H1 (cell line): ENCODE measurements at regions not wholly inside any gene's neighbourhood (a gene's known extent, or its start where the extent isn't known, plus 50 kb on each side); places are given as distances from the start of the nearest gene placed in this dataset.

Experiments
- CTCF ChIA-PET: fragments of 300-600 bp; sonication (Branson Sonifier 250); formaldehyde crosslinking; loops from one replicate; lab custom pipeline; 2021; ENCODE audit not compliant: partially characterized antibody; lab: Charles Lee
- POLR2A ChIA-PET: fragments of 300-600 bp; sonication (Branson Sonifier 250); formaldehyde crosslinking; loops from one replicate; lab custom pipeline; 2021; ENCODE audit warnings: inconsistent platforms; ENCODE audit not compliant: partially characterized antibody; lab: Charles Lee
- DNase-seq, 2 experiments: peaks; one replicate each; pipeline versions ENCODE4 v3.0.0 to v3.0.0-alpha.2; 2010 to 2022; ENCODE audit warnings: low spot score in 2 of 2, low read depth in 1 of 2, mixed read lengths in 1 of 2
- FAIRE-seq: peaks from 2 replicates; lab custom pipeline; 2011; peaks lifted over from hg19 to GRCh38; lab: Jason Lieb, UNC
- H2AFZ ChIP-seq: 2 replicates; pipeline ENCODE4 v1.8.1; 2012; ENCODE audit warnings: low read length, inconsistent platforms
- H2AK5ac ChIP-seq: 2 replicates; pipeline ENCODE4 v1.6.1; 2013; ENCODE audit warnings: low read depth, low read length
- H2BK120ac ChIP-seq: replicated peaks from 2 replicates; pipeline ENCODE3; 2013; ENCODE audit warnings: low read depth, low read length, inconsistent platforms
- H2BK12ac ChIP-seq: 2 replicates; pipeline ENCODE4 v1.6.1; 2013; ENCODE audit warnings: low read depth, low read length
- H2BK15ac ChIP-seq: 2 replicates; pipeline ENCODE4 v1.6.1; 2013; ENCODE audit warnings: low read length
- H2BK20ac ChIP-seq: 2 replicates; pipeline ENCODE4 v1.6.1; 2013; ENCODE audit warnings: low read length
- H2BK5ac ChIP-seq: 2 replicates; pipeline ENCODE4 v1.6.1; 2013; ENCODE audit warnings: low read depth, low read length
- H3K14ac ChIP-seq: 2 replicates; pipeline ENCODE4 v1.6.1; 2013; ENCODE audit warnings: inconsistent platforms; ENCODE audit not compliant: insufficient read length
- H3K18ac ChIP-seq: 2 replicates; pipeline ENCODE4 v1.6.1; 2013; ENCODE audit warnings: low read length; ENCODE audit errors: extremely low read depth
- H3K23ac ChIP-seq: 2 replicates; pipeline ENCODE4 v1.6.1; 2013; ENCODE audit warnings: inconsistent platforms; ENCODE audit not compliant: insufficient read length
- H3K23me2 ChIP-seq: 2 replicates; pipeline ENCODE4 v1.6.1; 2013; ENCODE audit warnings: low read depth, low read length
- H3K27ac ChIP-seq: 2 replicates; pipeline ENCODE4 v1.6.1; 2011; ENCODE audit warnings: low read depth, low read length, inconsistent platforms
- H3K27me3 ChIP-seq, 4 experiments: replicated peaks in 1 of 4; 1 replicate in 1 of 4; 2 replicates in 3 of 4; pipeline versions ENCODE4 v1.6.1 to v1.8.1; 2011 to 2013; ENCODE audit warnings: low read length in 3 of 4, mild to moderate bottlenecking in 3 of 4, inconsistent platforms in 2 of 4, mixed read lengths in 2 of 4, moderate library complexity in 1 of 4; ENCODE audit not compliant: control insufficient read depth in 3 of 4, insufficient read depth in 3 of 4; ENCODE audit errors: extremely low read depth in 1 of 4
- H3K36me3 ChIP-seq, 4 experiments: 2 replicates each; pipeline versions ENCODE4 v1.6.1 to v1.8.1; 2011 to 2013; ENCODE audit warnings: mild to moderate bottlenecking in 4 of 4, low read length in 3 of 4, moderate library complexity in 2 of 4, control low read depth in 1 of 4, inconsistent platforms in 1 of 4; ENCODE audit not compliant: insufficient read depth in 4 of 4, control insufficient read depth in 2 of 4
- H3K4ac ChIP-seq: replicated peaks from 2 replicates; pipeline ENCODE3; 2013; ENCODE audit warnings: low read length, low read depth, mixed read lengths, inconsistent platforms; ENCODE audit not compliant: insufficient read length
- H3K4me1 ChIP-seq, 4 experiments: replicated peaks in 1 of 4; 1 replicate in 1 of 4; 2 replicates in 3 of 4; pipeline versions ENCODE4 v1.6.1 to v1.8.1; 2011 to 2013; ENCODE audit warnings: low read length in 3 of 4, inconsistent platforms in 2 of 4, mixed read lengths in 1 of 4; ENCODE audit not compliant: insufficient read depth in 4 of 4, control insufficient read depth in 3 of 4
- H3K4me2 ChIP-seq, 2 experiments: 2 replicates each; pipeline versions ENCODE4 v1.6.1 to v1.8.1; 2011 to 2013; ENCODE audit warnings: low read depth in 2 of 2, low read length in 2 of 2, control low read depth in 1 of 2, inconsistent platforms in 1 of 2, mild to moderate bottlenecking in 1 of 2; ENCODE audit not compliant: insufficient read depth in 1 of 2
- H3K4me3 ChIP-seq, 4 experiments: fragments of 200-600, 300-600 bp in 1 of 4; sonication (generic), shearing (Covaris generic), sonication (Bioruptor Twin) in 1 of 4; 2 replicates each; pipeline versions ENCODE4 v1.5.1 to v1.8.1; 2011 to 2016; ENCODE audit warnings: low read length in 4 of 4, low read depth in 3 of 4, control low read depth in 2 of 4, inconsistent platforms in 2 of 4, mild to moderate bottlenecking in 2 of 4, mixed read lengths in 1 of 4, moderate library complexity in 1 of 4; ENCODE audit not compliant: insufficient read depth in 2 of 4; ENCODE audit errors: extremely low read depth in 1 of 4
- H3K56ac ChIP-seq: replicated peaks from 2 replicates; pipeline ENCODE3; 2013; ENCODE audit warnings: low read depth, mild to moderate bottlenecking, mixed read lengths, low read length, inconsistent platforms; ENCODE audit not compliant: insufficient read length
- H3K79me1 ChIP-seq: 2 replicates; pipeline ENCODE4 v1.6.1; 2013; ENCODE audit warnings: low read depth, low read length, control low read depth
- H3K79me2 ChIP-seq, 2 experiments: 2 replicates each; pipeline versions ENCODE4 v1.6.1 to v1.8.1; 2012 to 2013; ENCODE audit warnings: low read length in 2 of 2, mild to moderate bottlenecking in 2 of 2, inconsistent platforms in 1 of 2; ENCODE audit not compliant: insufficient read depth in 2 of 2, control insufficient read depth in 1 of 2
- H3K9ac ChIP-seq, 4 experiments: replicated peaks in 1 of 4; 1 replicate in 1 of 4; 2 replicates in 3 of 4; pipeline versions ENCODE4 v1.6.1 to v1.8.1; 2011 to 2013; ENCODE audit warnings: low read depth in 3 of 4, low read length in 3 of 4, control low read depth in 2 of 4, mild to moderate bottlenecking in 2 of 4, moderate library complexity in 2 of 4, inconsistent platforms in 1 of 4; ENCODE audit errors: extremely low read depth in 1 of 4
- H3K9me3 ChIP-seq, 2 experiments: 2 replicates each; pipeline versions ENCODE4 v1.6.1 to v1.8.1; 2012 to 2013; ENCODE audit warnings: mild to moderate bottlenecking in 2 of 2, moderate library complexity in 2 of 2, control low read depth in 1 of 2, inconsistent platforms in 1 of 2, low read depth in 1 of 2, low read length in 1 of 2, mixed read lengths in 1 of 2; ENCODE audit not compliant: insufficient read depth in 2 of 2
- H4K20me1 ChIP-seq, 2 experiments: replicated peaks in 1 of 2; 2 replicates each; pipeline versions ENCODE3 to v1.8.1; 2011 to 2013; ENCODE audit warnings: inconsistent platforms in 2 of 2, low read length in 2 of 2, mild to moderate bottlenecking in 1 of 2; ENCODE audit not compliant: insufficient read depth in 2 of 2, control insufficient read depth in 1 of 2
- H4K5ac ChIP-seq: 2 replicates; pipeline ENCODE4 v1.6.1; 2013; ENCODE audit warnings: low read length, low read depth, mixed read lengths, inconsistent platforms; ENCODE audit not compliant: insufficient read length
- H4K8ac ChIP-seq: 2 replicates; pipeline ENCODE4 v1.8.0; 2013; ENCODE audit warnings: mild to moderate bottlenecking, moderate library complexity, low read length, inconsistent platforms; ENCODE audit not compliant: insufficient read depth; ENCODE audit errors: extremely low read depth
- H4K91ac ChIP-seq: replicated peaks from 2 replicates; pipeline ENCODE3; 2013; ENCODE audit warnings: low read length, mixed read lengths, inconsistent platforms; ENCODE audit not compliant: insufficient read length
- BACH1 ChIP-seq: IDR thresholded peaks from 2 replicates; pipeline ENCODE4 v1.6.1; 2012; ENCODE audit warnings: low read length, improper control_type of control experiment
- RFX5 ChIP-seq: IDR thresholded peaks from 2 replicates; pipeline ENCODE4 v1.6.1; 2011; ENCODE audit warnings: low read depth, low read length, improper control_type of control experiment, borderline replicate concordance
- TEAD4 ChIP-seq: IDR thresholded peaks from 2 replicates; pipeline ENCODE4 v1.6.1; 2012; ENCODE audit warnings: low read depth, low read length, inconsistent platforms, mixed read lengths
- WGBS, 2 experiments: shearing (Covaris generic) in 1 of 2; methylation state at CpG; one replicate each; pipeline versions ENCODE4 v1.1.6 to v1.1.7; 2013 to 2015; ENCODE audit warnings: low lambda C conversion rate in 2 of 2, mixed read lengths in 2 of 2, inconsistent platforms in 1 of 2, low coverage in 1 of 2, missing lambda C conversion rate in 1 of 2; ENCODE audit not compliant: insufficient replicate concordance in 2 of 2, insufficient coverage in 1 of 2, insufficient read length in 1 of 2; ENCODE audit errors: extremely low coverage in 1 of 2, missing lambda C conversion rate in 1 of 2; 5-methylcytosine and 5-hydroxymethylcytosine counted together

DNA sequence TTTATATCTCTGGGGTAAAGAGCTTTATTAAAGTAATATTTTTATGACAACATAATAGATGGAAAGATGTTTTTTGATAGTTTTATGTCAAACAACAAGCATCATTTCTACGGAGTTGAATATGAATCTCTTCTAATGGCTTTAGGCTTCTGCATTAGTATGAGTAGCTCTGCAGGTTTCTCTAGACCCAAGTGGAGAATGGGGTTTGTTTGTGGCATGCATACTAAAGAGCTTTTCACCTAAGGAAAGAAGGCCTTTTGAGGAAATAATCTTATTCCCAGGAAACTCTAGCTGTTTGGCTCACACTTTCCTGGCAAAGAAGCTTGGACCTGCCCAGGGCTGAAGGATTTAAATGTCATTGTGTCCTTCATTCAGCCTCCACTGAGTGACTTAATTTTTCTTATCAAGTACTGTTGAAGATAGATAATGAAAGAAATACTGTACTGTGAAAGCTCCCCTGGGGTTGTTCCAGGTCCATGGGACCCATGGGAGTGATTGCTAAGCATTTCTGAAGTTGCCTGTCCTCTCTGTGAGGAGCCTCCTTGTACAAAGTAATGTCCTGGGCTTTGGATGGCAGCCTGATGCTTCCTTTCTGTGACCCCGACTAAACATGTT lies 469.3 kb downstream of the LRIG3 start:
- Histone ChIP-seq H3K9me3 (no peaks in the 10 kb centered on the region), H3K4ac (no peak overlapping the region), H3K4me1 (peaks cover 0 to 9% (median 3%) of the 10 kb centered on the region in 4 experiments; a peak in 3 of 7 replicates), H2BK20ac (no peak overlapping the region), H3K56ac (no peak overlapping the region), H2BK12ac (no peak overlapping the region), H4K20me1 (no peaks in the 10 kb centered on the region), H3K23me2 (no peaks in the 10 kb centered on the region; the same call in 1 of the 2 replicates), H3K79me2 (no peaks in the 10 kb centered on the region), H3K27me3 (no peaks in the 10 kb centered on the region; a peak in 1 of 7 replicates), H3K14ac (no peak overlapping the region), H3K27ac (no peak overlapping the region), H2AK5ac (no peak overlapping the region), H2BK15ac (no peak overlapping the region), H3K79me1 (no peaks in the 10 kb centered on the region), H3K9ac (no peak overlapping the region), H4K8ac (no peak overlapping the region), H2AFZ (0 out of 2 replicates have a peak overlapping the region, but pooled peaks have one; percentile 26), H3K36me3 (no peaks in the 10 kb centered on the region), H4K91ac (no peak overlapping the region), H3K23ac (no peak overlapping the region), H2BK120ac (no peak overlapping the region), H3K4me3 (no peak overlapping the region; a peak in 1 of 8 replicates), H4K5ac (no peak overlapping the region), H3K18ac (0 out of 2 replicates have a peak overlapping the region, but pooled peaks have one; percentile 55), H2BK5ac (no peak overlapping the region), H3K4me2 (peak overlapping the region in 1 of 2 experiments; percentile 1; a peak in 1 of 4 replicates)
- 62% methylated on average over 2 of the region's 2 CpGs; no CpG with 5 or more reads in 1 of the 2 experiments for WGBS, 2 experiments
- FAIRE-seq (no peak), DNase-seq (no peak)
- ChIA-PET POLR2A (no interaction called here), CTCF (interaction anchor here (1.5 kb wide), 1 partner anchor 10 kb away, joined by 5 read pairs; no protein-coding TSS in a partner anchor)
- TF ChIP-seq RFX5 (no peak), TEAD4 (no peak), BACH1 (no peak)
